ENCODE measurements at regions not wholly inside any gene's neighbourhood (a gene's known extent, or its start where the extent isn't known, plus 50 kb on each side); places are given as distances from the start of the nearest gene placed in this dataset.

DNA sequence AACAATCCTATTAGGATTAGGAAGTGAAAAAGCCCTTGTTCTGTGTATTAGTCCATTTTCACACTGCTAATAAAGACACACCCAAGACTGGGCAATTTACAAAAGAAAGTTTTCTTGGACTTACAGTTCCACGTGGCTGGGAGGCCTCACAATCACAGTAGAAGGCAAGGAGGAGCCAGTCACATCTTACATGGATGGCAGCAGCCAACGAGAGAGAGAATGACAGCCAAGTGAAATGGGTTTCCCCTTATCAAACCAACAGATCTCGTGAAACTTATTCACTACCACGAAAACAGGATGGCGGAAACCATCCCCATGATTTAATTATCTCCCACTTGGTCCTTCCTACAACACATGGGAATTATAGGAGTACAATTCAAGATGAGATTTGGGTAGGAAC is 248.2 kb upstream of the KCNMB2 start:
- Histone ChIP-seq H3K4me1 (ENCODE audit: control insufficient read depth in 1 of 2, insufficient read depth in 1 of 2, low read depth in 1 of 2, low read length in 1 of 2) (peaks cover 0 to 7% of the 10 kb centered on the region in 2 experiments), H3K9me3 (no peaks in the 10 kb centered on the region), H3K36me3 (no peaks in the 10 kb centered on the region), H3K27ac (no peak overlapping the region), H3K27me3 (no peaks in the 10 kb centered on the region), H3K4me3 (ENCODE audit: low read depth in 1 of 2, low read length in 1 of 2) (no peak overlapping the region)
- TF ChIP-seq CTCF (IDR thresholded peaks at IDR 0.05) = no peak

DNA sequence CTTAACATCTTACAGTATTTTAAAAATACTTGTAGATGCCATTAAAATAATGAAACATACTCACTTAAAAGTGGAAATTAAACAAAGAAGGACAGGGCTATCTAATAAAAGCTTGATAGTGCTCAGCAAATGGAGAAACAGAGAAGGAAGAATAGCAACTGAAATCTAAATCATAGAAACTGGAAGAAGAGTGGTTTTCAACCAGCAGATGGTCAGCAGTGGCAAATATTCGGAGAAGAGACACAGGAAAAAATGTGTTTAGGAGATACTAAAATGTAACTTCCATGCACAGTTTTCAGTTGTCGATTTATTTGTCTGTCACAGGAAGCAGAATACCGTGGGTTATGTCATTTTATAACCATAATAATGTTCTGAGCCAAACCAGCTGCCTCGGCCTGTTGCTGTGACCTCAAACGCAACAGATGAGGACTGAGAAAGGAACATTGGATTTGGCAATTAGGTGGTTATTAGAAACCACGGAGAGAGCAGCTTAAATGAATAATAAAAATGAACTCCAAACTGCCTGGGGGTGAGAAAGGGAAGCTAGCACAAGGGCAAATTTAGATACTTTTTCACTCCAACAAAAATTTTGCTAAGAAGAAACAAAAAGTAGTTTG is 246.6 kb upstream of the KCNMB2 start:
- Histone ChIP-seq H3K9me3 (no peaks in the 10 kb centered on the region), H3K4me1 (ENCODE audit: control insufficient read depth in 1 of 2, insufficient read depth in 1 of 2, low read depth in 1 of 2, low read length in 1 of 2) (peaks cover 0 to 7% of the 10 kb centered on the region in 2 experiments), H3K27me3 (no peaks in the 10 kb centered on the region), H3K27ac (no peak overlapping the region), H3K4me3 (ENCODE audit: low read depth in 1 of 2, low read length in 1 of 2) (no peak overlapping the region), H3K36me3 (no peaks in the 10 kb centered on the region)
- TF ChIP-seq CTCF (IDR thresholded peaks at IDR 0.05) = no peak

- Histone ChIP-seq H3K4me3 (ENCODE audit: low read depth in 1 of 2, low read length in 1 of 2) (no peak overlapping the region), H3K4me1 (ENCODE audit: control insufficient read depth in 1 of 2, insufficient read depth in 1 of 2, low read depth in 1 of 2, low read length in 1 of 2) (peaks cover 0 to 7% of the 10 kb centered on the region in 2 experiments), H3K36me3 (no peaks in the 10 kb centered on the region), H3K27me3 (no peaks in the 10 kb centered on the region), H3K9me3 (no peaks in the 10 kb centered on the region), H3K27ac (no peak overlapping the region)
- TF ChIP-seq CTCF (IDR thresholded peaks at IDR 0.05) = no peak
Measured at GRCh38 chr3:178291574-178292370, 244.5 kb upstream of the KCNMB2 start.

DNA sequence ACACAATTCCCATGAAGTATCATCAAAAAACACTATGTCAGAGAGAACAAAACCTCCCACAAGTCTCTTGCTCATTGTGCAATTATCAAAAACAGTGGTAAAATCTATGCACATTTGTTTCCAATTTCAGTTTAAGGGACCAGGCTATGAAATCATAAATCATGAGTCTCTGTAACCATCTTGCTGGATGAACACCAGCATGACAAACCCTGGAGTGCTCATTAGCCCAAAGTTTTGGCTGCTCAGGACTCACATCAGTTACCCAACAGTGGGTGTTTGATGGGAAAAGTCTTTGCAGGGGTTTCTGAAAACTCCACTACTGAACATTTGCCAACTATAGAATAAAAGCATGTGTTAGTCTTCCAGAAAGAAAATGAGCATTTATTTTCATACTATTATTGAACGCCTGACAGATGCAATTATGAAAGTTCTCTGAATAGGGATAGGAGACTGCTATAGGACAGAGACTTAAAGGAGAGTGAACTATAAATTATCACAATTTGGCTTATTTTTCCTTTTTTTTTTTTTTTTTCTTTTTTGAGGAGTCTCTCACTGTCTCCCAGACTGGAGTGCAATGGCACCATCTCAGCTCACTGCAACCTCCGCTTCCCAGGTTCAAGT is 240.8 kb upstream of the KCNMB2 start:
- Histone ChIP-seq H3K4me1 (ENCODE audit: control insufficient read depth in 1 of 2, insufficient read depth in 1 of 2, low read depth in 1 of 2, low read length in 1 of 2) (no peaks in the 10 kb centered on the region), H3K4me3 (ENCODE audit: low read depth in 1 of 2, low read length in 1 of 2) (no peak overlapping the region), H3K9me3 (no peaks in the 10 kb centered on the region), H3K27ac (no peak overlapping the region), H3K36me3 (no peaks in the 10 kb centered on the region), H3K27me3 (no peaks in the 10 kb centered on the region)
- TF ChIP-seq CTCF (IDR thresholded peaks at IDR 0.05) = no peak

- Histone ChIP-seq H3K27me3 (no peaks in the 10 kb centered on the region), H3K4me3 (ENCODE audit: low read depth in 1 of 2, low read length in 1 of 2) (no peak overlapping the region)
- TF ChIP-seq CTCF (IDR thresholded peaks at IDR 0.05) = no peak
Measured at GRCh38 chr3:178297199-178297598, 239.0 kb upstream of the KCNMB2 start.

More at GRCh38 chr3:178297199-178297598, 239.0 kb upstream of the KCNMB2 start:
- Histone ChIP-seq H3K27ac (no peak overlapping the region), H3K9me3 (no peaks in the 10 kb centered on the region), H3K36me3 (no peaks in the 10 kb centered on the region), H3K4me1 (ENCODE audit: control insufficient read depth in 1 of 2, insufficient read depth in 1 of 2, low read depth in 1 of 2, low read length in 1 of 2) (no peaks in the 10 kb centered on the region)
